GM12878 (cell line): ENCODE measurements at regions not wholly inside any gene's neighbourhood (a gene's known extent, or its start where the extent isn't known, plus 50 kb on each side); places are given as distances from the start of the nearest gene placed in this dataset.

Experiments
- ESRRA ChIP-seq: IDR thresholded peaks from 2 replicates; pipeline ENCODE4 v1.6.1; 2012; ENCODE audit warnings: mild to moderate bottlenecking, low read length, improper control_type of control experiment
- STAT1 ChIP-seq: fragments of 450-650 bp; conservative IDR thresholded peaks from 2 replicates; pipeline ENCODE4 v1.6.1; 2014; ENCODE audit warnings: antibody characterized with exemption, mild to moderate bottlenecking

GRCh38 chr6:169917153-169917552 lies 165.7 kb downstream of the ERMARD start:
- no peak for TF ChIP-seq STAT1
- TF ChIP-seq ESRRA: no peak
